KBM-7 (cell line): ENCODE measurements at regions not wholly inside any gene's neighbourhood (a gene's known extent, or its start where the extent isn't known, plus 50 kb on each side); places are given as distances from the start of the nearest gene placed in this dataset.

ENCODE experiments used
- DNase-seq: peaks from one replicate; pipeline ENCODE4 v3.0.0-alpha.2; 2015
- in situ Hi-C: fragments of 300-500 bp; cut with MboI; formaldehyde crosslinking; loops from 2 replicates; pipeline ENCODE4 v1.14.3; 2020; ENCODE audit warnings: low sequenced_read_pairs, low pct_unique_long_range_greater_than_20kb, mixed read lengths

DNA sequence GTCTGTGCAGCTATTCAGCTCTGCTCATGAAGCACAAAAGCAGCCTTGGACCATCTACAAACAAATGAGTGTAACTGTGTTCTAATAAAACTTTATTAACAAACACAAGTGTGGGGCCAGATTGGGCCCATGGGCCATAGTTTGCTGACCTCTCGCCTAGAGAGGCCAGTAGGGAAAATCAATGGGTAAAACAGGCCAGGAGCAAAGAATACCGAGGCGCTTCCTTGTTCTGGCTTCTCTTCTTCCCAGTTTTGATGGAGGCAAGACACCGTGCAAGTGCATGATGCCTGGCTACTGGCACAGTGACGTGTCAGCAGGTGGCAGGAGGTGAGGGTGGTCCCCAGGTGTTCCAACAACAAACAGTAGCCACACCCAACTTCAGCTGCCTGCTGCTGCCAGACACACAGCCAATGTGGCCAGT is 94.3 kb upstream of the SDK1 start:
- in situ Hi-C loops, result no loop called here
- no peak for DNase-seq

DNA sequence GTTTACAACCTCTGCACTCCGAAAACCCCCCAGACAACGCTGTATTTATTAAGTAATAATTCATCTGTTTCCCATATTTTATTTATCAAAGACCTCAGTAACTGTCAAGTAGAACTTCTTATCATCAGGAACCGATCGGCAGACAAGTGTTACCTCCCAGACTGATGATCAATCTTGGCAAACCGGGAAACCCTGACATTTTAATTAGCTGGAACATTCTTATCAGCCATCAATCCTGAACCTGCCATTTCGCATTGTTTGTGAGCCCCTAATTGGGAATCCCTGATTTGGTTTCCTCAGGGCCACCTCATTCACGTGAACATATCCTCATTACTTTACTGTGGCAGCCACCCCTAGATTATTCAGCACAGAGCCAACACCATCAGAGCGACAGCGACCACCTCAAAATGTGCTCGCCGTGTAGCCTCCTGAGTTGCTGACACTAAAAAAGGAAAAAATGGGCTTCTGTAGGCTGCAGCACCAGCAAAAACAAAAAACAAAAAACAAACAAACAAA is 93.6 kb upstream of the SDK1 start:
- in situ Hi-C loops, result no loop called here
- DNase-seq, result no peak

DNA sequence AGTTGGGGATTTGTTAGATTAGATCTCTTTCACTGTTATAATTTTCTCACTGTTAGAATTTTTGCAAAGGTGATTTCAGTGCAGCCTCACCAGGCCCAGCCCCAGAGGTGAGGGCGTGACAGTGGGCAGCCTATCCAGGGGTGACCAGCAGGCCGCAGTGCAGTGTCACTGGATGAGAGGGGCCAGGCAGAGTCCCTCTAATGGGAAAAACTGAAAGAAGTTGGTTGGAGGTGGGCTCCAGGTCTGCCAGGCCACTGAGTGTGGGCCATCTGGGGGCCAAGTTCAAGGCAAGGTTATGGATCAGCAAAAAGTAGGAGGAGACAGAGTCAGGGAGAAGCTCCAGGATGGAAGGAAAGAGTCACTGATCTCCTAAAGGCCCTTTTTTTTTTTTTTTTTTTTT is 90.5 kb upstream of the SDK1 start:
- DNase-seq, result no peak
- in situ Hi-C loops, result no loop called here

- in situ Hi-C loops, result no loop called here
- DNase-seq, result no peak
Measured at GRCh38 chr7:3214090-3214413, 87.0 kb upstream of the SDK1 start.

DNA sequence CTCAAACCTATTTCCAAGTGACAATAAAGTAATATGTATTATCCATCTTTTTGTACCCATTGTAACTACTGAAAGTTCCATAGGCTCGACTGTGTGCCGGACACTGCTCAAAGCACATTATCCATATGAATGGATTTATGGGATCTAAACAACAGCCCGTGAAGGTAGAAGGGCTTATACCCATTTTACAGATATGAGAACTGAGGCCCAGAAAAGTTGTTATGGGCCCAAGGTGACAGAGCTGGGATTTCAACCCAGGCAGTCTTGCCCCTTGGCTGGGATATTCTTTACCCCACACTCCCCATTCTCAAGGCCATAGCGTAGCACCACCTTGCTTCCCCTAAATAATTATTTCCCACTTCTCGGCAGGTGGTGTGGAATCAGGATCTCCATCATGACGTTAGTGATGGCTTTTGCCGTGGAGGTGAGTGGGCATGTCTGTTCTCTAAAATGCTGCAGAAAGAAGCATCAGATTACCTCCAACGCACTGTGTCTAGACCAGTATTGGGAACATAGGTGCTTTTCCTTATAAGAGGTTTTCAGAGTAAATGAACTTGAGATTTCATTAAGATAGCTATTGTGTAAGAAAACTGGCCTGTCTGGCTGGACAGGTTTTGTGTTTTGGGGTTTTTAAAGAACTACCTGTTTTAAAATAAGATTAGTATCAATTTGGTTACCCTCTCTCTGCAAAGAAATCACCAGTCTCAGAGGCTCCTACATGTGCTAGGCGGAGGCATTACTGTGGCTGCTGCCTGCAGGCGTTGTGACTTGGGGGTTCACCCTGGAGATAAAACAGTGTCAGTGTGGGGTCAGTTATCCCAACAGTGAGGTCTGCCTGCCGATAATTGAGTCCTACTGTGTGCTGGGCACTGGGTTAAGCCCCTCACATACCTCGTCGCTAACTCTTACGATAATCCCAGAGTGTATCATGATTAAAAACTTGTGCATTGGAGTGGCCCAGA is 85.1 kb upstream of the SDK1 start:
- in situ Hi-C loops, result no loop called here
- DNase-seq, result no peak

DNA sequence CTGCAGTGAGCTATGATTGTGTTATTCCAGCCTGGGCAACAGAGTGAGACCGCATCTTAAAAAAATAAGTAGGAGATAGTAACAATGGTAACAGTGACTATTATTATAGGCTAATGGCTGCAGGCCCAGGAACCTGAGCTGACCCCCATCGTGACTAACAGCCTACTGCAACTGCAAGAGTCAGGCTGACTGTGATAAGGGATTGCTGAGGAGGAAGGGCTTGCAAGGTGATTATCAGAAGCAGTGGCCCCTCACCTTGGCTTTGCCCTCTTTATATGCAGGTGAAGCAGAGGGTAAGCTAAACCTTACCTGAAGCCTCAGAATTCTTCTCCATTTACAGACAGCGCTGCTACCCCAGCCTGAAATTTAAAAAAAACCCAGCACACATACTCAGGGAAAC is 83.9 kb upstream of the SDK1 start:
- DNase-seq, result no peak
- in situ Hi-C loops, result no loop called here

GRCh38 chr7:3218411-3219225 is 82.4 kb upstream of the SDK1 start:
- DNase-seq, result no peak
- in situ Hi-C loops, result no loop called here

GRCh38 chr7:3229904-3230470 is 71.1 kb upstream of the SDK1 start:
- DNase-seq, result no peak
- in situ Hi-C loops, result no loop called here

DNA sequence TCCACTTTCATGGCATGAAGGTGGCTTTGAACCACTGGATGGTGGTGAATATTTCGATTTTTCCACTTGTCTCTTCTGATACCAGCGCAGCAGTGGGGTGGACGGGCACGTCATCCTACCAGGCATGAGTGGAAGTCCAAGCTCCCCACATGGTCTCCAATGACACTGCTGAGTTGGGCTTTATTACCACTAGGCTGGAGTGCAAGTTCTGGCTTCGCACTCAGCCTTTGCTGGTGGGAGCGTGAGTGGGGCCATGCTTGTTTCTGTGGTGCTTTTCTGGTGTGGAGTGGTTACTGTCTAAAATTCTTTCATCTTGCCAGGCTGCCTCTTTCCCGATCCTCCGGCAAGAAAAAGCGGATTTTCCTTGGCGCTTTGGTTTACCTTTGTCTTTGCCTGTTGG is 70.1 kb upstream of the SDK1 start:
- no peak for DNase-seq
- in situ Hi-C loops, result no loop called here

DNA sequence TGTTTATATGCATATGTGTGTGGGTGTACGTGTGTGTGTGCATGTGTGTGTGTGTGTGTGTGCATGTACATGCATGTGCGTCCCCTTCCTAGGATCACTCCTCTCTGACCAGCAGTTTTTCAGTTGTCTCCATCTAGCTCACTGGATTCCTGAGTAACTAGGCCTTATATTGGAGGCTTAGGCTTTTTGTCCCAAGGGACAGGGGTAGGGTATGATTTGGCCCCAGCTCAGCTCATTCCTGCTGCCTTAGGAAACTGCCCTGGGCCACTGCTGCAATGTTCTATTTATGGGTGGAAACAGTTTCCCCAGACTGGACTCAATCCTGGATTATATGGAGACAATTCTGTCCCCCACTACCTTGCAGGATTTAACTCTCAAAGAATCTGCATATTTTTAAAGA is 68.8 kb upstream of the SDK1 start:
- DNase-seq, result no peak
- in situ Hi-C loops, result no loop called here

DNA sequence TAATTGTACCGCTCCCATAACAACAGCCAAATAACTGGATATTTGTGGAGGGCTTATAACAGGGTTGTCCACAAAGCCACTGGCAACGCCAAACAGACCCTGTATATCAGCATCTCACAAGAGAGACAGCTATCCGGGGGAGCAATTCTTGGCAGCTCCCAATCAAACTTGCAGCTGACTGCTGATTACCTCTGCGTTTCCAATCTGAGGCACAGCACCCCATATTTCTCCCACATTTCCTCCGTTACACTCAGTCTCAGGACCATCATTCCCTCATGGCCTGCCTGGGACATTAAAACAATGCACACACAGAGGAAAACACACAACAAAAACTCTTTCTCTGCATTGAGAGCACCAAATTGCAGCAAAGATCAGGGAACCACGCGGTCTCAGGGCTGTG is 67.8 kb upstream of the SDK1 start:
- DNase-seq, result no peak
- in situ Hi-C loops, result no loop called here

GRCh38 chr7:3234051-3234450 is 67.0 kb upstream of the SDK1 start:
- in situ Hi-C loops, result no loop called here
- no peak for DNase-seq

DNA sequence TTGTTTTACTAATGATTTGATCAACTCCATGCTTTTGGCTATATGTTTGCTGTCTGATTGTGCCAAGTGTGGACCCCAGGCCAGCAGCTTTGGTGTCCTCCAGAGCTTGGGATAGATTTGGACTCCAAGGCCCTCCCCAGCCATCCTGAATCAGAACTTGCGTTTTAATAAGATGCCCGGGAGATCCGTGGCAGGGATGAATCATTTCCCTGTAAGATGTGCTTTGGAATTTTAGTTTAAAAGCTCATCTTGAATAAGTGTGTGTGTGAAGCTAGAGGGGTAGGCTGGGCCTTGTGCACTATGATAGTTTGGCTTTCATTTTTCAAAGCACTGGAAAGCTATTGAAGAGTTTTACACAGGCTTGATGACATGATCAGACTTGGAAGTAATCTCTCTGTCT is 66.2 kb upstream of the SDK1 start:
- in situ Hi-C loops, result no loop called here
- no peak for DNase-seq

DNA sequence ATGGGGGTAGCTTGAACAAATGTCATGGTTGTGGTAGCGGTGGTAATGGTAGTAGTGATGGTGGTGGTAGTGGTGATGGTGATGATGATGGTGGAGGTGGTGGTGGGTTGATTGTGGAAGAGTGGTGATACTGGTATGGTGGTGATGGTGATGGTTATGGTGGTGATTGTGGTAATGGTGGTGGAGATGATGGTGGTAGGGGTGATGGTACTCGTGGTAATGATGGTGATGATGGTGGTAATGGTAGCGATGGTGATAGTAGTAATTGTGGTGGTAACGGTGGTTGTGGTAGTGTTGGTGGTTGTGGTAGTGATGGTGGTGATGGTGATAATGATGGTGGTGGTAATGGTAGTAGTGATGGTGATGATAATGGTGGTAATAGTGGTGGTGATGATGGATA is 65.7 kb upstream of the SDK1 start:
- no peak for DNase-seq
- in situ Hi-C loops, result no loop called here

- DNase-seq, result no peak
- in situ Hi-C loops, result no loop called here
Measured at GRCh38 chr7:3236268-3236667, 64.8 kb upstream of the SDK1 start.

GRCh38 chr7:3238525-3239210 is 62.4 kb upstream of the SDK1 start:
- in situ Hi-C loops, result no loop called here

DNA sequence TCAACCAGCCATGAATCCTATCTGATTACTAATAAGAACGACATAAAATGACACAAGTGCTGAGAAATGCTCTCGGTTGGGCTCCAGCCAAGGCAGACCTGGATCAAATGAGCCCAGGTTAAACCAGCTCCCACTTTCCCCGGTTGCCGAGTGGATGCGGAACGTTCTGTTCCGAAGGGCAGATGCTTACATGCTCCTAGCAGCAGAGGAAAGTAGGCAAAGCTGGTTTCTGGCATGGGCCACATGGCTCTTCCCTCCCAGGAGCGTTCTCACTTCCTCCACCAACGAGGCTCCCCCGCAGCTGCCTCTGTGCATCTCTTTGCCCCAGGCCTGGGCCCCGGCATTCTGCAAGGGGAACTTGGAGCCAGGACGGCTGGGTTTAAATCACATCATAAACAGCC is 61.8 kb upstream of the SDK1 start:
- in situ Hi-C loops, result no loop called here
- DNase-seq, result no peak

More at GRCh38 chr7:3238525-3239210, 62.4 kb upstream of the SDK1 start:
- DNase-seq, result no peak

GRCh38 chr7:3240826-3241430 is 60.1 kb upstream of the SDK1 start:
- in situ Hi-C loops, result no loop called here
- DNase-seq, result no peak

GRCh38 chr7:3241686-3242258 is 59.3 kb upstream of the SDK1 start:
- no peak for DNase-seq
- in situ Hi-C loops, result no loop called here
